ENCODE measurements at regions not wholly inside any gene's neighbourhood (a gene's known extent, or its start where the extent isn't known, plus 50 kb on each side); places are given as distances from the start of the nearest gene placed in this dataset.
A peak's percentile ranks its signal among the peaks of the same experiment; 100 is the strongest.

DNA sequence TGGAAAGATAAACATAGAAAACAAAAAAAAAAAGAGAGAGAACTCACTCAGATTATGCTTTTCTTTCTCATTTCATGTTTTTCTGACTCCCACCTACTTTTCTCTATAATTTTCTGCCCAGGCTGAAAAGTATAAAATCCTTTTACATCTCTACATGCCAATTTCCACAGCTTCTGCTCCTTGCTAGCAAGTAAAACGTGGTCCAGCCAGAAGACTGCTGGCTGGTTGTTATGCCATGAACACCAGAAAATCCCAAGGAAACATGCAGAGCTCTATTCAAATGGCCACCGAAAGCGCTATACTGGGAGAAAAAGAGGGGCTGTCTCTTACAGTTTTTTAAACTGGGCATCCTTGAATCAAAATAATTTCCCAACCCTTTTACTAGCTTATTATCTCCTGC is 512.8 kb upstream of the ID4 start:
- intact Hi-C loops (cut with DNase I; ENCODE audit: low total_unique reads) = no loop called here
- Histone ChIP-seq H3K36me3 (no peaks in the 10 kb centered on the region), H3K4me3 (no peak overlapping the region), H3K27ac (peak overlapping the region; percentile 48 to 63), H3K27me3 (no peaks in the 10 kb centered on the region), H3K4me1 (peaks cover 0 to 71% (median 36%) of the 10 kb centered on the region in 4 donors), H3K9me3 (no peaks in the 10 kb centered on the region)
- no peak for TF ChIP-seq CTCF (IDR thresholded peaks at IDR 0.05)
- DNase-seq = no peak

DNA sequence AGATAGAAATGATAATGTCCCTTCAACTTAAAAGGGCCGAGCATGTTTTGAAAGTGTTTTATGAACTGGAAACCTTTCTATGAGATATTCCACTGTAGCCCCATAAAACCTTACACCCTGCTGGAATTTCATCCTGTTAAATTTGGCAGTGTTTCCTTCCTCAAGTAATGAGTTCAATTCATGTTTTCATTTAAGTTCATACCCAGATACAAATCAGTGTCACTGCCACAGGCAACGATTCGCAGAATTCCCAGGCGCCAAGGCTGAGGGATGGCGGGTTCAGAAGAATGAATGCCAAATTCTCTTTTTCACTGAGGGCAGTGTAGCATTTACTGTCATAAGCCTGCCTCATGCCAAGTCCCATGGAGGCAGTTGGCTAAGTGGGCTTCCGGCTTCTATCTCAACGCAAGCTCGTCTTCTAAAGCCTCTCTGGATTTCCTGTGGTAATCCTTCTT is 511.8 kb upstream of the ID4 start:
- no peak for TF ChIP-seq CTCF (IDR thresholded peaks at IDR 0.05)
- peak overlapping the region; percentile 48 to 63 for H3K27ac ChIP-seq
- DNase-seq = peak in 1 of 2 donors; percentile 66

GRCh38 chr6:19327241-19327640 is 509.9 kb upstream of the ID4 start:
- Histone ChIP-seq H3K4me3 (no peak overlapping the region), H3K4me1 (peaks cover 0 to 53% (median 28%) of the 10 kb centered on the region in 4 donors), H3K36me3 (no peaks in the 10 kb centered on the region), H3K9me3 (no peaks in the 10 kb centered on the region), H3K27me3 (no peaks in the 10 kb centered on the region), H3K27ac (peak overlapping the region; percentile 4 to 41)
- no peak for TF ChIP-seq CTCF (IDR thresholded peaks at IDR 0.05)
- DNase-seq = no peak
- intact Hi-C loops (cut with DNase I; ENCODE audit: low total_unique reads) = no loop called here

More for the DNA sequence above, 511.8 kb upstream of the ID4 start:
- Histone ChIP-seq H3K4me1 (peaks cover 0 to 63% (median 31%) of the 10 kb centered on the region in 4 donors), H3K36me3 (no peaks in the 10 kb centered on the region), H3K9me3 (no peaks in the 10 kb centered on the region), H3K27me3 (no peaks in the 10 kb centered on the region), H3K4me3 (no peak overlapping the region)
- intact Hi-C loops (cut with DNase I; ENCODE audit: low total_unique reads) = no loop called here

GRCh38 chr6:19327661-19328060 is 509.5 kb upstream of the ID4 start:
- no peak for TF ChIP-seq CTCF (IDR thresholded peaks at IDR 0.05)
- no peak for DNase-seq
- intact Hi-C loops (cut with DNase I; ENCODE audit: low total_unique reads) = no loop called here
- H3K36me3 ChIP-seq = no peaks in the 10 kb centered on the region
- H3K4me1 ChIP-seq = peaks cover 0 to 53% (median 28%) of the 10 kb centered on the region in 4 donors
- H3K27ac ChIP-seq = peak overlapping the region; percentile 4 to 41
- H3K9me3 ChIP-seq = no peaks in the 10 kb centered on the region
- H3K27me3 ChIP-seq = no peaks in the 10 kb centered on the region
- no peak overlapping the region for H3K4me3 ChIP-seq

DNA sequence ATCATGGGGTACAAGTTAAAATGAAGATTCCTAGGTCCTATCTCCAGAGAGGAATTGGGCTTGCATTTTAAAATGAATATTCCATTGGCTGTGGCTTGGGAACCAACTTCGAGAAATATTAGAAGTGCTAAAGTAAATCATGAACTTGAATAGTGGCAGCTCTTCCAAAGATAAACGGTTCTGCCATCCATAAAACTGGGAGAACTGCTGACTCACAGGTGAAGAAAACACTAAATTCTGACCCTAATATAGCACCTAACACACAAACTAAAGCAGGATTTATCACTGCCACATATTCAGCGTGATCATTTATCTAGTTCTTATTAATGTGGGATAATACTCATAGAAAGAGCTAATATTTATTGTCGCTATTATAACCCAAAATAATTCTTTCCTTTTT is 508.1 kb upstream of the ID4 start:
- no peak for TF ChIP-seq CTCF (IDR thresholded peaks at IDR 0.05)
- no peak overlapping the region for H3K4me3 ChIP-seq
- peaks cover 0 to 39% (median 23%) of the 10 kb centered on the region in 4 donors for H3K4me1 ChIP-seq
- H3K27me3 ChIP-seq = no peaks in the 10 kb centered on the region
- intact Hi-C loops (cut with DNase I; ENCODE audit: low total_unique reads) = no loop called here
- no peaks in the 10 kb centered on the region for H3K36me3 ChIP-seq
- H3K9me3 ChIP-seq = no peaks in the 10 kb centered on the region
- no peak for DNase-seq
- H3K27ac ChIP-seq = no peak overlapping the region

- intact Hi-C loops (cut with DNase I; ENCODE audit: low total_unique reads) = no loop called here
- no peak overlapping the region for H3K27ac ChIP-seq
- H3K4me1 ChIP-seq = peaks cover 0 to 18% (median 10%) of the 10 kb centered on the region in 4 donors
- H3K9me3 ChIP-seq = no peaks in the 10 kb centered on the region
- no peak for TF ChIP-seq CTCF (IDR thresholded peaks at IDR 0.05)
- no peaks in the 10 kb centered on the region for H3K36me3 ChIP-seq
- no peaks in the 10 kb centered on the region for H3K27me3 ChIP-seq
- no peak overlapping the region for H3K4me3 ChIP-seq
- no peak for DNase-seq
Observed at GRCh38 chr6:19331089-19331488, 506.1 kb upstream of the ID4 start.

All from tibial artery (tissue), 4 donors.